ENCODE measurements at regions not wholly inside any gene's neighbourhood (a gene's known extent, or its start where the extent isn't known, plus 50 kb on each side); places are given as distances from the start of the nearest gene placed in this dataset.

GRCh38 chr14:101499080-101499479, 62.2 kb upstream of the DIO3 start:
- DNase-seq, result no peak

GRCh38 chr14:101499513-101499912, 61.8 kb upstream of the DIO3 start:
- DNase-seq, result no peak

- no peak for DNase-seq
Measured at GRCh38 chr14:101500061-101500460, 61.2 kb upstream of the DIO3 start.

GRCh38 chr14:101500681-101501080, 60.6 kb upstream of the DIO3 start:
- DNase-seq, result no peak

- DNase-seq, result no peak
Measured at GRCh38 chr14:101501341-101501740, 60.0 kb upstream of the DIO3 start.

- no peak for DNase-seq
Measured at GRCh38 chr14:101501858-101502615, 59.3 kb upstream of the DIO3 start.

- no peak for DNase-seq
Measured at GRCh38 chr14:101502761-101503392, 58.4 kb upstream of the DIO3 start.

- no peak for DNase-seq
Measured at GRCh38 chr14:101503431-101504095, 57.7 kb upstream of the DIO3 start.

- no peak for DNase-seq
Measured at GRCh38 chr14:101504096-101504948, 57.0 kb upstream of the DIO3 start.

GRCh38 chr14:101505236-101505970, 55.9 kb upstream of the DIO3 start:
- DNase-seq, result no peak

GRCh38 chr14:101506211-101506925, 54.9 kb upstream of the DIO3 start:
- DNase-seq, result no peak

GRCh38 chr14:101506926-101507835, 54.1 kb upstream of the DIO3 start:
- DNase-seq, result no peak

- no peak for DNase-seq
Measured at GRCh38 chr14:101507836-101508150, 53.5 kb upstream of the DIO3 start.

- DNase-seq, result no peak
Measured at GRCh38 chr14:101508196-101508947, 52.9 kb upstream of the DIO3 start.

GRCh38 chr14:101508948-101509729, 52.2 kb upstream of the DIO3 start:
- DNase-seq, result no peak

GRCh38 chr14:101509730-101510371, 51.4 kb upstream of the DIO3 start:
- no peak for DNase-seq

GRCh38 chr14:101511199-101511598, 50.1 kb upstream of the DIO3 start:
- DNase-seq, result no peak
